SK-N-SH (cell line): ENCODE measurements at regions not wholly inside any gene's neighbourhood (a gene's known extent, or its start where the extent isn't known, plus 50 kb on each side); places are given as distances from the start of the nearest gene placed in this dataset.

ENCODE experiments used
- CHD2 ChIP-seq: fragments of 150-350 bp; IDR thresholded peaks from 2 replicates; pipeline ENCODE4 v1.6.1; 2018; ENCODE audit warnings: low read length; ENCODE audit not compliant: partially characterized antibody
- EP300 ChIP-seq, 2 experiments: IDR thresholded peaks; 2 replicates each; pipeline versions ENCODE4 v1.4.0 to v1.6.1; 2012; ENCODE audit warnings: borderline replicate concordance in 1 of 2, low read depth in 1 of 2, low read length in 1 of 2
- FOXM1 ChIP-seq: IDR thresholded peaks from 2 replicates; pipeline ENCODE4 v1.4.0; 2012; ENCODE audit warnings: low read depth, mild to moderate bottlenecking
- GABPA ChIP-seq: IDR thresholded peaks from 2 replicates; pipeline ENCODE4 v1.4.0; 2012; ENCODE audit warnings: low read depth, mild to moderate bottlenecking
- NRF1 ChIP-seq: IDR thresholded peaks from 2 replicates; pipeline ENCODE4 v1.6.1; 2012; ENCODE audit warnings: low read depth, mild to moderate bottlenecking, low read length
- POLR2AphosphoS5 ChIP-seq: IDR thresholded peaks from 2 replicates; pipeline ENCODE4 v1.6.1; 2012; ENCODE audit warnings: low read depth, low read length
- REST ChIP-seq: IDR thresholded peaks from 2 replicates; pipeline ENCODE4 v1.6.1; 2012; ENCODE audit warnings: mild to moderate bottlenecking, low read depth, low read length, moderate library complexity
- RFX5 ChIP-seq: IDR thresholded peaks from 2 replicates; pipeline ENCODE4 v1.6.1; 2012; ENCODE audit warnings: mild to moderate bottlenecking, improper control_type of control experiment, low read length
- TAF1 ChIP-seq: IDR thresholded peaks from 2 replicates; pipeline ENCODE4 v1.6.1; 2012; ENCODE audit warnings: low read depth, mild to moderate bottlenecking, low read length, moderate library complexity, borderline replicate concordance
- TF ChIP-seq, protein P1 (sequence below): fragments of 200-600 bp; sonication (generic); IDR thresholded peaks from 2 replicates; pipeline ENCODE4 v1.6.1; 2017; ENCODE audit warnings: antibody characterized with exemption, mild to moderate bottlenecking, moderate library complexity

DNA sequence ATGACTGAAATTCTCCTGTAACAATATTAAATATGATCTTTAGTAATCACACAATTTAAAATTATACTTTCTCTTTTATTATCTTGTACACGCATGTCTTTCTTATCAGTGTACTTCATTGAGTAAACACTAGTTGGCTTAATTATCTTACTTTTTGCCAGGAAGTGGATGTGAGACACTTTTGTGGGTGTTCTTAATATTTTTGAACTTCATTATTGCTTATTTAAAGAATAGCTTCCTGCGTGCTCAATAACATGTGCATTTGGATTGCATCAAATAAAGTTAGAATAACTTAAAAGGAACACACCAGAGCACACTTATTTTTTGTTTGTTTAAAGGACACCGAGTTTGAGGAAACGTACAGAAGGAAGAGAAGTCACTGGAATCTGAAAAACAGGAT is 128.5 kb upstream of the VEGFC start:
- no peak for TF ChIP-seq POLR2AphosphoS5
- no peak for TF ChIP-seq EP300 (IDR thresholded peaks at IDR 0.05; ENCODE audit: borderline replicate concordance in 1 of 2, low read depth in 1 of 2, low read length in 1 of 2)
- no peak for TF ChIP-seq CHD2
- no peak for TF ChIP-seq REST
- TF ChIP-seq, protein P1, sequence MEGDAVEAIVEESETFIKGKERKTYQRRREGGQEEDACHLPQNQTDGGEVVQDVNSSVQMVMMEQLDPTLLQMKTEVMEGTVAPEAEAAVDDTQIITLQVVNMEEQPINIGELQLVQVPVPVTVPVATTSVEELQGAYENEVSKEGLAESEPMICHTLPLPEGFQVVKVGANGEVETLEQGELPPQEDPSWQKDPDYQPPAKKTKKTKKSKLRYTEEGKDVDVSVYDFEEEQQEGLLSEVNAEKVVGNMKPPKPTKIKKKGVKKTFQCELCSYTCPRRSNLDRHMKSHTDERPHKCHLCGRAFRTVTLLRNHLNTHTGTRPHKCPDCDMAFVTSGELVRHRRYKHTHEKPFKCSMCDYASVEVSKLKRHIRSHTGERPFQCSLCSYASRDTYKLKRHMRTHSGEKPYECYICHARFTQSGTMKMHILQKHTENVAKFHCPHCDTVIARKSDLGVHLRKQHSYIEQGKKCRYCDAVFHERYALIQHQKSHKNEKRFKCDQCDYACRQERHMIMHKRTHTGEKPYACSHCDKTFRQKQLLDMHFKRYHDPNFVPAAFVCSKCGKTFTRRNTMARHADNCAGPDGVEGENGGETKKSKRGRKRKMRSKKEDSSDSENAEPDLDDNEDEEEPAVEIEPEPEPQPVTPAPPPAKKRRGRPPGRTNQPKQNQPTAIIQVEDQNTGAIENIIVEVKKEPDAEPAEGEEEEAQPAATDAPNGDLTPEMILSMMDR, result peak; percentile 11; the same call in 1 of the 2 replicates
- TF ChIP-seq FOXM1, result no peak
- TF ChIP-seq NRF1, result no peak
- no peak for TF ChIP-seq GABPA
- no peak for TF ChIP-seq TAF1
- TF ChIP-seq RFX5, result no peak
